ENCODE measurements at regions not wholly inside any gene's neighbourhood (a gene's known extent, or its start where the extent isn't known, plus 50 kb on each side); places are given as distances from the start of the nearest gene placed in this dataset.

DNA sequence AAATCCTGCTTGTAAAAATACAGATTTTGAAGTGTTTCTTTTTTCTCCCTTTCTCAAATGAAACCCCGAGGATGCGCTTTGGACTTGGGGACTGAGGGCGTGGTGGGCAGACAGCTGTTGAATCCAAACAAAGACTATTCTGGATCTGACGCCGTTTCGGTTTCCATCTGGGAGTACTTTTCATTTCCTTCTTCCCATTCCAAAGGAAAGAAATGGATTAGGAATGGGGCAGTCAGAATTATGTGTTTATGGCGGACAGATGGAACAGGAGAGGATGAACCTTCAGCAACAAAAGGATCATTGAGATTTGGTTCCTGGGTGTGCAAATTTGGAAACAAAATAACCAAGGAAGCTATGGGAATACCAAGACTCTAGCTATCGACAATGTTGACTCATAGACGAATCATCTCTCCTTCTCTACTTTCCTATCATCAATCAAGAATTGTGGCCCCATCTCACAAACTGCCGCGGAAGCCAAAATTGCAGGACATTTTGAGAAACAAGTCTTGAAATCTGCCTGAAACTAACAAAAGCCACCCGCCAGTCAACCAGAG is 300.6 kb downstream of the PARP8 start:
- TF ChIP-seq, protein P1, sequence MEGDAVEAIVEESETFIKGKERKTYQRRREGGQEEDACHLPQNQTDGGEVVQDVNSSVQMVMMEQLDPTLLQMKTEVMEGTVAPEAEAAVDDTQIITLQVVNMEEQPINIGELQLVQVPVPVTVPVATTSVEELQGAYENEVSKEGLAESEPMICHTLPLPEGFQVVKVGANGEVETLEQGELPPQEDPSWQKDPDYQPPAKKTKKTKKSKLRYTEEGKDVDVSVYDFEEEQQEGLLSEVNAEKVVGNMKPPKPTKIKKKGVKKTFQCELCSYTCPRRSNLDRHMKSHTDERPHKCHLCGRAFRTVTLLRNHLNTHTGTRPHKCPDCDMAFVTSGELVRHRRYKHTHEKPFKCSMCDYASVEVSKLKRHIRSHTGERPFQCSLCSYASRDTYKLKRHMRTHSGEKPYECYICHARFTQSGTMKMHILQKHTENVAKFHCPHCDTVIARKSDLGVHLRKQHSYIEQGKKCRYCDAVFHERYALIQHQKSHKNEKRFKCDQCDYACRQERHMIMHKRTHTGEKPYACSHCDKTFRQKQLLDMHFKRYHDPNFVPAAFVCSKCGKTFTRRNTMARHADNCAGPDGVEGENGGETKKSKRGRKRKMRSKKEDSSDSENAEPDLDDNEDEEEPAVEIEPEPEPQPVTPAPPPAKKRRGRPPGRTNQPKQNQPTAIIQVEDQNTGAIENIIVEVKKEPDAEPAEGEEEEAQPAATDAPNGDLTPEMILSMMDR (IDR thresholded peaks at IDR 0.05): no peak
- TF ChIP-seq POLR2A (IDR thresholded peaks at IDR 0.05): no peak
